ENCODE measurements at regions not wholly inside any gene's neighbourhood (a gene's known extent, or its start where the extent isn't known, plus 50 kb on each side); places are given as distances from the start of the nearest gene placed in this dataset.

- H3K9me3 Mint-ChIP-seq = peaks cover 33% of the 10 kb centered on the region
- no peaks in the 10 kb centered on the region for H3K27me3 Mint-ChIP-seq (ENCODE audit: low read depth, poor library complexity)
- peaks cover 27% of the 10 kb centered on the region for H3K36me3 Mint-ChIP-seq (ENCODE audit: low read depth)
- no peak for DNase-seq
- H3K4me1 Mint-ChIP-seq = no peaks in the 10 kb centered on the region
- no peak overlapping the region for H3K27ac Mint-ChIP-seq
- TF ChIP-seq CTCF (IDR thresholded peaks at IDR 0.05) = no peak
- no peak overlapping the region for H3K4me3 Mint-ChIP-seq
These were observed 174.8 kb upstream of the ANK3 start for GRCh38 chr10:60564475-60564874.

GRCh38 chr10:60560451-60560850, 170.8 kb upstream of the ANK3 start:
- Mint-ChIP-seq H3K9me3 (peaks cover 8% of the 10 kb centered on the region), H3K27me3 (ENCODE audit: low read depth, poor library complexity) (no peaks in the 10 kb centered on the region), H3K36me3 (ENCODE audit: low read depth) (peaks cover 7% of the 10 kb centered on the region), H3K4me3 (no peak overlapping the region), H3K4me1 (no peaks in the 10 kb centered on the region), H3K27ac (no peak overlapping the region)
- TF ChIP-seq CTCF (IDR thresholded peaks at IDR 0.05) = no peak
- DNase-seq = no peak

- Mint-ChIP-seq H3K27me3 (ENCODE audit: low read depth, poor library complexity) (no peaks in the 10 kb centered on the region), H3K9me3 (peaks cover 6% of the 10 kb centered on the region), H3K4me3 (no peak overlapping the region), H3K27ac (no peak overlapping the region), H3K36me3 (ENCODE audit: low read depth) (no peaks in the 10 kb centered on the region), H3K4me1 (no peaks in the 10 kb centered on the region)
- no peak for TF ChIP-seq CTCF (IDR thresholded peaks at IDR 0.05)
- no peak for DNase-seq
These were observed 166.0 kb upstream of the ANK3 start for GRCh38 chr10:60555700-60556099.

GRCh38 chr10:60549686-60550085, 160.0 kb upstream of the ANK3 start:
- no peak for DNase-seq
- peak; percentile 28 for TF ChIP-seq CTCF (IDR thresholded peaks at IDR 0.05)
- H3K27ac Mint-ChIP-seq = no peak overlapping the region
- H3K9me3 Mint-ChIP-seq = peaks cover 6% of the 10 kb centered on the region
- no peak overlapping the region for H3K4me3 Mint-ChIP-seq
- no peaks in the 10 kb centered on the region for H3K27me3 Mint-ChIP-seq (ENCODE audit: low read depth, poor library complexity)
- no peaks in the 10 kb centered on the region for H3K4me1 Mint-ChIP-seq
- H3K36me3 Mint-ChIP-seq (ENCODE audit: low read depth) = no peaks in the 10 kb centered on the region

GRCh38 chr10:60542657-60543056, 153.0 kb upstream of the ANK3 start:
- no peaks in the 10 kb centered on the region for H3K36me3 Mint-ChIP-seq (ENCODE audit: low read depth)
- no peaks in the 10 kb centered on the region for H3K9me3 Mint-ChIP-seq
- no peak overlapping the region for H3K4me3 Mint-ChIP-seq
- DNase-seq = no peak
- TF ChIP-seq CTCF (IDR thresholded peaks at IDR 0.05) = no peak
- no peaks in the 10 kb centered on the region for H3K4me1 Mint-ChIP-seq
- H3K27me3 Mint-ChIP-seq (ENCODE audit: low read depth, poor library complexity) = peaks cover 3% of the 10 kb centered on the region
- no peak overlapping the region for H3K27ac Mint-ChIP-seq

- H3K27ac Mint-ChIP-seq = no peak overlapping the region
- DNase-seq = no peak
- no peak for TF ChIP-seq CTCF (IDR thresholded peaks at IDR 0.05)
These were observed 151.8 kb upstream of the ANK3 start for GRCh38 chr10:60541451-60541850.

More at GRCh38 chr10:60541451-60541850, 151.8 kb upstream of the ANK3 start:
- Mint-ChIP-seq H3K27me3 (ENCODE audit: low read depth, poor library complexity) (peaks cover 3% of the 10 kb centered on the region), H3K9me3 (no peaks in the 10 kb centered on the region), H3K4me1 (no peaks in the 10 kb centered on the region), H3K36me3 (ENCODE audit: low read depth) (no peaks in the 10 kb centered on the region), H3K4me3 (no peak overlapping the region)

Measured in nephron progenitor cell (in vitro differentiated cells).